Stimulated activated CD8-positive, alpha-beta memory T cell treated with anti-CD3 and anti-CD28 coated beads, Interleukin-12 subunit alpha, Interleukin-12 subunit beta, amount 100 ng/mL, for 24 hours (primary cell): ENCODE measurements at regions not wholly inside any gene's neighbourhood (a gene's known extent, or its start where the extent isn't known, plus 50 kb on each side); places are given as distances from the start of the nearest gene placed in this dataset.

Source experiments
- DNase-seq: peaks from one replicate; pipeline ENCODE4 v3.0.0-alpha.2; 2020; ENCODE audit errors: extremely low read depth

DNA sequence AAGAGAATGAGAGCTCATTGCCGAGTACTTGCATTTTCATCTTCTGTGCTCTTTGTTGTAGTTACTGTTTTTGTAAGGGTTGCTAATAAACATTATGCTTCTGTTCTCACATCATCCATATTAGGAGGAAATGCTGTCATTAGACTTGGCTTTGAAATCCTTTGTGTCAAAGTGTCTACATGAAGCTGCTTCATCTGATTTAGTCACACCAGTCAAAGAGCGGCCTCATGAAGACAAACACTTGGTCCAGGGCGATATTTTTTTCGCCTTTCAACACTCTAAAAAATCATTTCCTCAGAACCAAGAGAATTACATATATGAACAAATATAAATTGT lies 105.0 kb downstream of the SPRY2 start:
- DNase-seq: no peak

DNA sequence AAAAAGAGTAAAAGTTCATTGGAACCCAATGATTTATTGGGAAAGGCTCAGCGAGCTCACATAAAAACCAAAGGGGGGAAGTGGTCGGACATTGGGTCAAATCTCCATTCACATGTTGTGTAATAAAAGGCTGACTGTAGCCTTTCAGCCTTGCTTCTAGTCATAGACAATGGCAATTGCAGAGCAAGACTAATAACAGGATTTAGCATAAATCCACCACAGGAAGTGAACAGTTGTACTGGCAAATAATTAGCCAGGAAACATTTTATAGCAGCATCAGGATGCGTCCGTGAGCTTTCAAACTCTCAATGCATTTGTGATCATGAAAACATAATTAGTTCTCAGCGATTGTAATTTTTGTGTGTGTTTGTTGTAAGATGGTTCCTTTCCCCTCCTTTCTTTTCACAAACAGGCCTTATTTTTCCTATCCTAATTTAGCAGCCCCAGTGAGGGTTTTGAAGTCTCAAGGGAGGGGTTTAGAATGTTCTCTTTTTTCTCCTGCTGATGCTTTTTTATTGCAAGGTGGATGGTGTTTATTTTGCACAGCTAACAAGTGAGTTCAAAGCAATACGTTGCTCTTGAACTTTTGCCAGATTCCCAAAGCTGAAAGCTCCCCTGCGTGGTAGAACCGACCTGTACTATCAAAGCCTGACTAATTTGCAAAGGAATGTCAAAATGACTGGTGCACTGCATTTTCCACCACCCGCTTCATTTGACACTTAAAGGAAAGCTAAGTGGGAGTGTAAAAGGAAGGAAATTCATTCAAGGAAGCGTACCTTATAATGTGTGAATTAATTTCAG lies 105.6 kb downstream of the SPRY2 start:
- DNase-seq: no peak

DNA sequence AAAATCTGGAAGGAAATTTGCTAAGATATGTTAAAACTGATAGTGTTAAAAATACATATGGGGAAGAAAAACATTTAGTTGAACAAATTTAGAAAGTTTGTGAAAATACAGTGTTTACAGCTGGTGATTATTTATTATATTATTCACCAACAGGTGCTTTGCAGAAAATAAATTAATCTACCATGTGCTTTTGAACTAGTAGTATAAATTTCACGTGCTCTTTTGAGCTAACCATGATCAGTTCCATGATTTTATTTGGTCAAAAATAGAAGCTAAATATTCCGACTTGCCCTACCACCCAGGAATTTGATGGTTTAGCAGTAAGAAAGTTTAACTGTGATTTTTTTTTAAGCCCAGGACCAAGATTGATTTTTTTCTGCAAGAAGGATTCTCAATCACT lies 113.3 kb downstream of the SPRY2 start:
- DNase-seq: no peak

DNA sequence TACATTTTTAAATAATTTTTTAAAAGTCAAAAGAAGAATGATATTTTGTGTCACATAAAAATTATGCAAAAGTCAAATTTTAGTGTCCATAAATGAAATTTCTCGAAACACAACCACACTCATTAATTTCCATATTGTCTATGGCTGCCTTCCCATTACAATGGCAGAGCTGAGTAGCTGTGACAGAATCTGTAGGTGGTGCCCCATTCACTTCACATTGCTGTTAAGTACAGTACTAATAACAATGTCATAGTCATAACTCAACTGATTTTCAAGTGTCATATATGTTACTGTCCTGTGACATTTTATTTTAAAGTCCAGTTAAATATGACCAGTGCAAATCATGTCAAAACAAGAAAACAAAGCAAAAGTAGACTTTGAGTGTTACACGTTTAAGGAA lies 114.3 kb downstream of the SPRY2 start:
- no peak for DNase-seq

DNA sequence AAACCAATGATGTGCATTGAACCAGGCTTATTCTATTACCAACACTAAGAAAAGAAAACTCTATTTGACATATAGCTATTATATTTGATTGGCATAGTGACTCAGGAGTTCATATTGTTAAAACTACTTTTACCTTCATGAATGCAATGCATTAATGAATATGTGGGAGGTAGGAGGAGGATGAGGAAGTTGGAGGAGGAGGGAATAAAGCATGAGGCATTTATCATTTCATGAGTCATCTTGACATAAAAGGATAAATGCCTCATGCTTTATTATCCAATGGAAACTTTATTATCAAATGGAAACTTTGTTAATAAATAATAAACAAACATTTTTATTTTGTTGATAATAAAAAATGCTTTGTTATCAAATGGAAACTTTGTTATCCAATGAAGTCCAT lies 116.5 kb downstream of the SPRY2 start:
- no peak for DNase-seq

DNA sequence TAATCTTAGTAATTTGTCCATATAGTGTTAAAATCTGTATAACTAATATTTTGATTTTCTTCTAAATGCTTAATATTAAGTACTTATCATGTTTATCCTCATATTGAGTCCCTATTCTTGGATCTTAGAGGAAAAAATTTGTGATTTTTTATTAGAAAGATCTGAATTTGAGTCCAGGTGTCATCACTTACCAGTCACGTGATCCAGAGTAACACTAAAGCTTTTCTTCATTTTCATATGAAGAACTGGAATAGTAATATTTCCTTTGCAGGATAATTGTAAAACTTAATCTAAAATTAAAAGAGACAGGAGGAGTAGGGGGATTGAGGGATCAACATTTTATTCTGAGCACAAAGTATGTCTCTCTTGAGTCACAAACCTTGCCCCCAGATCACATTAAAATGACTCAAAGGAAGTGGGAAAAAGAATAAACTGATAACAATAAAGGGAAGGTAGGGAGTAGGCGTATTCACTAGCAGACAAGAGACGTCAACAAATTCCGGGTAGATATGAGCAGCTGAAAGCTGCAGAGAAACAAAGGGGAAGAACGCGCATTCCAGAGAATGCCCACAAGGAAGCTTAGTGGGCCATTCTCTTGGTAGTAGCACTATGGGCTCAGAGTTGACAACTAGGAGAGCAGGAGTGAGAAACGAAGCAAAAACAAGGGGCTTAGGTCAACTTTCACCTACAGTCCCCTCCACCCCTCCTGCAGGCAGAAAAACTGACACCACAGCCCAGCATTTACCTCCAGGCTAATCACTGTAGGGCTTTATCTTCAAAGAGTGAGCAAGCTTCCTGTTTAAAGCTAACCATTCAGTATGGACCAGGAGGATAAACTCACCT lies 123.1 kb downstream of the SPRY2 start:
- no peak for DNase-seq

DNA sequence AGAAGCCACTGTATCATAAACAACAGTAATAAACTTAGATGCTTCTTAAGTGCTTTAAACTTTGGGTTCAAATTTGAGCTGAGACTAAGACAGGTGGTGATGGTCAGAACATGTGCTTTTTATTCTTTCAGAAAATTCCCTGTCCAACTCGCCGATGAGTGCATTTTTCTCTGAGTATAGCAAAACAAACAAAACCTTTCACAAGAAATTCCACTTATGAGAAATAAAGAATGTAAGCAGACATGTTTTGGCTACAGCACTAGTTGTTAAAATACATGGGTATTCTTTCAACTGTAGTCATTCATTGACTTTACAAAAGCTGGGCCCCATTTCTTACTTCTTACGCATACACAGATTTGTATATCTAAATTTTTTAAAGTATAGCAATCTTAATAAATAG lies 125.6 kb downstream of the SPRY2 start:
- no peak for DNase-seq

DNA sequence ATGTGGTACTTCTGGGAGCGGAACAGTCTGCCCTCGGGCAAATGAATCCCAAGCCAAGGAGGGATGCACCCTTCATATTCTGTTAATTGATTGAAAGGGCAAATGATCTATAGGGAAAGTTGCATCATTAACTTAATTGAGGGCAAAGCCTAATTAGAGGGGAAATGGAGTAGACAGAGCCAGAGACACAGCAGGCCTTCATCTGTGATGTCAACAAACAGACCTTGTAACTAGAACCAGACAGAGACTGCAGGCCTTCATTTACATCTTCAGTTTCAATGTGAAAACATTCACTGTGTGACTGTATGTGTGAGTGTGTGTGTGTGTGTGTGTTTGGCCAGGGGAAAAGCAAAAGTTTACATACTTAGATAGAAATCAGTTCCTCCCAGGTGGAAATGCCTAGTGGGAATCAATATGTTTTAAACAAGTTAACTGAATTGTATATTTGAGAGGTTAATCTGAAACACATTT lies 126.4 kb downstream of the SPRY2 start:
- no peak for DNase-seq

DNA sequence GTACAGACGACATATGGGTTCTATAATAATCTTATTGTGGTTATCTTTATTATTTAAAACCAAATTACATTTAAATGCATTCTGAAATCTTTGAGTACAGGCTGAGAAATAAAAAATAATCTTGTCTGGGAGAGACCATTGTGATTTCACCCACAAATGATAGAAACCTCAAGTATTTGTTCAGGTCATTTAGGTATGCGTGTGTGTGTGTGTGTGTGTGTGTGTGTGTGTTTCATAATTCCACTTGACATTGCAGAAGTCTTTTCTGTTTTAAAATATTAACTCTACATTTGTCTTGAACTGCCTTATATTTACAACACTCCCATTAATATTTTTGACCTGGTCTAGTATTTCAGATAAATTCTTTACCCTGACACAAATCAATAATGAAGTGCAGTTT lies 126.9 kb downstream of the SPRY2 start:
- DNase-seq: no peak

DNA sequence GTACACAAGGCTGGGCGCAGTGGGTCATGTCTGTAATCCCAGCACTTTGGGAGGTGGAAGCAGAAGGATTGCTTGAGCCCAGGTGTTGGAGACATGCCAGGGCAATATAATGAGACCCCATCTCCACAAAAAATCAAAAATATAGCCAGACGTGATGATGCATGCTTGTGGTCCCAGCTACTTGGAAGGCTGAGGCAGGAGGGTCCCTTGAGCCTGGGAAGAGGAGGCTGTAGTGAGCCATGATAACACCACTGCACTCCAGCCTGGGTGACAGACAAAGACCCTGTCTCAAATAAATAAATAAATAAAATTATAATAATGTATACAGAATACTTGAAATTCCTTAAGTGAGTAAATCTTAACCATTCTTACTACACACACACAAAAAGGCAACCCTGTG lies 127.7 kb downstream of the SPRY2 start:
- DNase-seq: no peak

DNA sequence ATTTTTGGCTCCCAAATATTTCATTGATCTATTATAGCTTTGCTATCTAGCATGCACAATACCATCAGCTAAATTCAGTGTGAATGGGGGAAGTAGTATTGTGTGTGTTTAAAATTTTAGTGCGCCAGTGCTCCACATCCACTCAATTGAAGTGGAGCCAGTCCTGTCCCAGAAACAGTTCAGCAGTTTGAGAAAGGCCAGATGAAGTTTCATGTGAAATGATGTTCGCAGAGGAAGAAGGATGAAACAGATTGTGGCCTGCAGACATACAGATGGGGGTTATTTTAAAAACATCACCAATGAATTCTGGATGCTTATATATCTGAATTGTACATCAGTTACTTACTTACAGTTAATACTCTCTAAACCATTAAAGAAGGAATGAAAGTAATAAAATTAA lies 129.4 kb downstream of the SPRY2 start:
- no peak for DNase-seq

DNA sequence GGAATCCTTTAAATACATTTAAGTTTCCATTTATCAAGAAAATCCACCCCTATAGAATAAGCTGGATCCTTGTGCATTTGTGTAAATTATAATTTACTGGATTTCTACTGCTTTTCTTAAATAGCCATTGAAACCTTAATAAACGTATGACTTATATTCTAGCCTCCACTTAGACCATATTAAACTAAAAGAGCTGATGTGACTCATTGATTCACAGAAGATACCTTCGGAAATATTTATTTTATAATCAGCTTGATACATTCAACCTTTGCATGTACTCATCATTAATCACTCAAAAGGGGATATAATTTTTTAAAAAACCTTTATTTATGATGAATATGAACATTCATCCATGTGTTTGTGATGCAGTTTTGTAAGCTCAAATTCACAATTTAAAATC lies 136.3 kb downstream of the SPRY2 start:
- no peak for DNase-seq

DNA sequence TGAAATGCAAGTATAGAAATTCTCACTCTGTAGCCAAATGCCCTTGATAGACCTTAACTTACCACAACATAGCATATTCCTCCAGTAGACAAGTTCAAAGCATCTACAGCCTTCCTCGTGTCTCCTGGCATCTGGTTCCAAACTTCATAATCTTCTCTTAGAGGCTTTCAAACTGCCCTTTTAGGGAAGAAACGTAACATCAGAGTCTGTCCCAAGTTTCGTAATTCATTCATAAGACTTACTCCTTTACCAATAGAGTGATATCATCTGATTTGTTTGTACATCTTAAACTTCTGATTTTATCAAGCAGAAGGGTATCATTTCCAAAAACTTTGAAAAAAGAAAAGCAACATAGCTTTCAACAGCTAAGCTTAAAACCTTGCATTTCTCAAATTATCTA lies 137.4 kb downstream of the SPRY2 start:
- DNase-seq: no peak

DNA sequence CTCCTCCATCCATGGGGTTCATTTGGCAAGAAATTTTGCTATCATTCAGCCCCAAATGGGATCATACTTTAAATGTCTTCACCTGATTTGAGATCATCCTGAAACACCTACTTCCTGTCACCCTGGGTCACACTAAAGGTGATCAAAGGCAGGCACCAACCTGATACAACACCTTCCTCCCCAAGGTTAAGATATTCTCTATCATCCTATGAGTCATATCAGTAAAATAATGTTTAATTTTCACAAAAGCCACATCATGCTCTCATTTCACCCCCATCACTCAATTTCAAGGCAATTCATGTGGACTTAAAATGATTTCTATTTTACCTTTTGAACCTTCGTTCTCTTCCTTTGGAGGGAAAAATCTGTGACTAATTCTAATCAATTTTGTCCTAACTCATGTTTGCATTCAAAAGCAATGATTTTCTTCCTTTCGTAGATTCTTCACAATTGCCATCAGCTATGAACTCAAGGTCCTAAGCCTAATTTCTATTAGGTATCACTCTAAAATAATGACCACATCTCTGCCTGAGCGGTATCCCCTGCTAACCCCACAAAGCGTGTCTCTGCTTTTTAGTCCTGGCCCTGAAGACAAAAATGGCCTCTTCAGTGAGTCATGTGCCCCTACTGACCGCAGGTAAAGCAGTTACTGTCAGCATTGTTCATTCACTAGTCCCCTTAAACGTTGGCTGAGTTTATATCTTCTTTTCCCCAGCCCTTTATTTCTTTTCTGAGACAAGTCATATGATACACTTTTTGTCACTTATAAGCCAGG lies 139.0 kb downstream of the SPRY2 start:
- DNase-seq: no peak

DNA sequence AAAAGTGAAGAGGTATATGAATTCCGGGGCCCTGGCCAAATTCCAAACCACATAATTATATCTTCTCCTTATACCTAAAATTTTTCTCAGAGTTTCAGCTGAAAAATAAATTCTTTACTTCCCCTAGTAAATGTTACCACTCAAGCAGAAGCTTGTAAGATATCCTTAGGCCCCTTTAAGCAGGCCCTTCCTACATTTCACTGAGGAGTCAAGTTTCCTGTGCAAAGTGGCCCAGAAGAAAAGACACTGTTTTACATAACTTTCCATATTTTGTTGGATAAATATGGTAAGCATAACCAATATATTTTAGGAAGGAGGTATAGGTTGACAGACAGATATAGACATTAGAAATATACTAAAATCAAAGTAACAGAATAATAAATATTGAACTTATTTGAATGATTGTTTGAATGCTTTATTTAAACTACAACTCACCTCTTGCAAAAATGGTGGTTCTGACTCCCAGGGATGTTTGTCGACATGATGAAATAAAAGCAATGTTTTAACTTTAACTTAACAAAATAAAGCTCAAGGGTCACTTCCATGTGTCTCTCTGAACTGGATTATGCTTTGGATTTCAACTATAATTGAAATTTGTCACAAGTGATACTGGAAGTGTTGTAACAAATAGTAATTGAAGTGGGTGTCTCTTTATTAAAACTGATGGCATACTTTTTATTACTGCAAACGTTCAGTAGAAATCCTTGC lies 141.2 kb downstream of the SPRY2 start:
- no peak for DNase-seq

DNA sequence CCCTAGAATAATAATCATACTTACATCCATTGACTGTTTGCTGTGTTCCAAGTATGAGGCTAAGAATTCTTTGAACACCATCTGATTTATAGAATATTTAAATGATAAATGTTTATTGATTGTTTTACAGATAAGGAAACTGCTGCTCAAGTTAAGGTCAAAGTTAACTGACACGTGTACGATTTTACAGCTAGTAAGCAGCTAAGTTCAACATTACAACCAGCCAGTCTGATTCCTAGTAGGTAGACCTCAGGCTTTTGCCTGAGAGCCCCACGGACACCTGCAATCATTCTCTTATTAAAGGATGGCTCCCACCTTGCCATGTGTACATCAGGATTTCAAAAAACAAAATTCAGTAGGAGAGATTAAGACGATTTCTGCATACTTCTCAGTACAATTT lies 141.9 kb downstream of the SPRY2 start:
- DNase-seq: no peak

DNA sequence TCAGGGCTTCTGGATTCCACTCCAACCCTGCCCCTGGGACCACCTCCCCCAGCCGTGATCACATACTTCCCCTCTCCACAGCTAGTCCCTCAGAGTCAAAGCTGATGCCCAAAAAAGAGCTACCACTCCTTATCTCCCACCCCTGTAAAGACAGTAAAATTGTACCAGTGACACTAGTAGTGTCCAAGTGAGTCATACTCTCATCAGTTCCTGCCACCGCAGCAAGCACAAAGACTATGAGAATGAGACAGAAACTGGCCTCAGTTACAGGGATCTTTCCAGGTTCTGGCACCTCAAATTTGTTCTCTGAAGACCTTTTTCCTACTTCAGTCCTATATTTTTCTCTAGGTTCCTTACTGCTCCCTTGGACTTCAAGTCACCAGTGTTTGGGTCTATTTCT lies 144.2 kb downstream of the SPRY2 start:
- DNase-seq: no peak

DNA sequence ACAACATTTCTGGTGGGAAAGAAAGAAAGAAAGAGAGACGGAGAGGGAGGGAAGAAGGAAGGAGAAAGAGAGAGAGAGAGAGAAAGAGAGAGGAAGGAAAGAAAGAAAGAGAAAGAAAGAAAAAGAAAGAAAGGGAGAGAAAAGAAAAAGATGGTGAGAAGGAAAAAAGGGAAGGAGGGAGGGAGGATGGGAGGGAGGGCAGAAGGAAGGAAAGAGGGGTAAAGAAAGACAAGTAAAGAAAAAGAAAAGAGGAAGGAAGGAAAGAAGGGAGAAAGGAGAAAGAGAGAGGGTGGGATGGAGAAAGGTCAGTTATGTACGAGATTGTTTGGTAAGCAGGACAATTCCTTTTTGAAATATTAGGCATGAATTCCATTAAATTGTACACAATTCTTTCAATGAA lies 145.3 kb downstream of the SPRY2 start:
- no peak for DNase-seq

DNA sequence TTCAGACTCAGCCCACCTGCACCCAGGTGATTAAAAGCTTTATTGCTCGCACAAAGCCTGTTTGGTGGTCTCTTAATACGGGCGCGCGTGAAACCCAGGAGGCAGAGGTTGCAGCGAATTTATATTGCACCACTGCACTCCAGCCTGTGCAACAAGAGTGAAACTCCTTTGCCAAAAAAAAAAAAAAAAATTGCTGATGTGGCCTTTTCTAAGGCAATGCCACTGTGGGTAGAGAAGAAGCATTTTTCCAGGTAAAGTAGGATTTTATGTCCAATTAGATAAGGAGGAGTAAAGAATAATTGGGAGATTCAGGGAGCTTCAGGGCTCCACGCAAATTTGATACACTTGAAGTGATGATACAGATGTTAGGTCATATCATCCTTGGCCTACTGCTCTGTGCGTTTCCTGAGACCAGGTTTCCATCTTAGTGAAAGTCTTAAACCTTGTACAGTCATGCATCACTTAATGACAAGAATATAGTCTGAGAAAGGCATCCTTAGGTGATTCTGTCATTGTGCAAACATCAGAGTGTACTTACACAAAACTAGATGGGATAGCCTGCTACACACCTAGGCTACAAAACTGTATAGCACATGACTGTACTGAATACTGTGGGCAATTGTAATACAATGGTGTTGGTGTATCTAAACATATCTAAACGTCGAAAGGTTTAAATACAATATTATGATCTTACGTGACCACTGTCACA lies 150.9 kb downstream of the SPRY2 start:
- no peak for DNase-seq

DNA sequence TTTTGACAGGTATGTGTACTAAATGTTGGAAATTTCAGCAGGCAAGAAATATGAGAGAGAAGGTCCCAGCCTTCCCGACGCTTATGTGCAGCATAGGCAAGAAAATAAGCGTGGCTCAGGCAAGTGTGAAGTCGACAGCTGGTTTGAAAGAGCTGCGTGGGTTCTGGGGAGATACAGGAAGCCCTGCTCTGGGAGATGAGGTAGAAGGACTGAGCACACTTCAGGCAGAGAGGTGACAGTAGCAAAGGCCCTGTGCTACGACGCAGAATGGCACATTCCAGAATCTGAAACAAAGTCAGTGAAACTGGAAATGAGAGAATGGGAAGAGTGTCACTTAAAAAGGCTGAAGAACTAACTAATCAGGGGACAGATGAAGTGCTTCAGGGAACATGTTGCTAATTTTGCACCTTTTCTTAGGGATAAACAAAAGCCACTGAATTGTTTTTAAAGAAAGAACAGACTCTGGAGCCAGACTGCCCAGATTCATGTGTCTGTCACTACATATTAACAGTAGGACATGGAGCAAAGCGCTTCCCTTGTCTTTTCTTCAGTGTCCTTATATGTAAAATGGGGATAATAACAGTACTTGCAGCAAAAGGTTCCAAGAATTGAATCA lies 160.1 kb downstream of the SPRY2 start:
- DNase-seq: no peak

DNA sequence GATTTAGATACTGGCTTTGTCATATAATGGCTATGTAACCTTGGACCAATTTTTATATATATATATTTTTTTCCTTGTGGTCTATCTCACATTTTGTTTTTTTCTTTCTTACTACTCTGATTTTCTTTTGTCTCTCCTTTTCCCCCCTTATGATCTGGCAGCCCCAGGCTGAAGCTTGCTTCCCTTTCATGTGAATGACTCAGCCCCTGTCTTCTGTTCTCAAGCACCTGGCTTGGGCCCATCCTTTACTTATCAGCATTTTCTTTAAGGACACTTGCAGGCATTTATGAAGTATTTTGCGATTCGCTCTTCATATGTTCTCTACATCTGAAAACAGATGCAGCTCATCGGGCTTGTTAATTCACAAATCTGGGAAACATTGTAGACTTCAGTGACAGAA lies 163.6 kb downstream of the SPRY2 start:
- no peak for DNase-seq
